HEK293 (cell line): ENCODE measurements at regions not wholly inside any gene's neighbourhood (a gene's known extent, or its start where the extent isn't known, plus 50 kb on each side); places are given as distances from the start of the nearest gene placed in this dataset.

ENCODE experiments used
- CTCF ChIA-PET: fragments of 350-600 bp; formaldehyde crosslinking; extraction: SDS; loops from one replicate; lab custom pipeline; 2021; ENCODE audit warnings: antibody characterized with exemption; lab: Yijun Ruan, JAX
- POLR2A ChIA-PET: fragments of 300-600 bp; formaldehyde crosslinking; extraction: SDS; loops from one replicate; lab custom pipeline; 2020; ENCODE audit warnings: antibody characterized with exemption, inconsistent platforms; lab: Yijun Ruan, JAX
- H3K27ac ChIP-seq: fragments of 200-500 bp; sonication (Bioruptor generic); 2 replicates; pipeline ENCODE4 v1.5.1; 2014; ENCODE audit warnings: low read depth, low read length, control low read depth, inconsistent platforms; ENCODE audit errors: extremely low read depth
- H3K36me3 ChIP-seq, 2 experiments: fragments of 200-500 bp in 1 of 2; sonication (Bioruptor generic) in 1 of 2; 1 replicate in 1 of 2; 2 replicates in 1 of 2; pipeline ENCODE4 v1.5.1; 2014 to 2017; ENCODE audit warnings: inconsistent platforms in 2 of 2, low read length in 2 of 2; ENCODE audit not compliant: control insufficient read depth in 2 of 2, insufficient read depth in 1 of 2
- H3K4me1 ChIP-seq: fragments of 200-500 bp; sonication (Bioruptor generic); 2 replicates; pipeline ENCODE4 v1.5.1; 2014; ENCODE audit warnings: mild to moderate bottlenecking, low read length, inconsistent platforms; ENCODE audit not compliant: control insufficient read depth, insufficient read depth
- H3K4me3 ChIP-seq: 2 replicates; pipeline ENCODE4 v1.5.1; 2011; ENCODE audit warnings: low read depth, mild to moderate bottlenecking, control low read depth, low read length, moderate library complexity
- H3K9me3 ChIP-seq: fragments of 200-500 bp; sonication (Bioruptor generic); 2 replicates; pipeline ENCODE4 v1.5.1; 2014; ENCODE audit warnings: low read depth, low read length, inconsistent platforms; ENCODE audit not compliant: control insufficient read depth, insufficient read depth
- EGR2 ChIP-seq: fragments of 450-650 bp; formaldehyde crosslinking; IDR thresholded peaks from 2 replicates; pipeline ENCODE4 v1.5.1; 2016; ENCODE audit warnings: low read depth, missing biosample characterization, missing genetic modification characterization
- KLF1 ChIP-seq: fragments of 450-650 bp; formaldehyde crosslinking; IDR thresholded peaks from 2 replicates; pipeline ENCODE4 v1.5.1; 2016; ENCODE audit warnings: missing biosample characterization, missing genetic modification characterization
- MYNN ChIP-seq: fragments of 450-650 bp; formaldehyde crosslinking; IDR thresholded peaks from 2 replicates; pipeline ENCODE4 v1.5.1; 2016; ENCODE audit warnings: missing biosample characterization, missing genetic modification characterization, borderline replicate concordance
- OSR2 ChIP-seq: fragments of 450-650 bp; formaldehyde crosslinking; IDR thresholded peaks from 2 replicates; pipeline ENCODE4 v1.5.1; 2016; ENCODE audit warnings: missing biosample characterization, missing genetic modification characterization
- SP2 ChIP-seq: fragments of 450-650 bp; formaldehyde crosslinking; IDR thresholded peaks from 2 replicates; pipeline ENCODE4 v1.5.1; 2016; ENCODE audit warnings: missing biosample characterization, missing genetic modification characterization
- ZFHX2 ChIP-seq: fragments of 450-650 bp; formaldehyde crosslinking; conservative IDR thresholded peaks from 2 replicates; pipeline ENCODE4 v1.5.1; 2016; ENCODE audit warnings: missing biosample characterization, missing genetic modification characterization
- ZNF175 ChIP-seq: fragments of 450-650 bp; formaldehyde crosslinking; IDR thresholded peaks from 2 replicates; pipeline ENCODE4 v1.5.1; 2016; ENCODE audit warnings: missing biosample characterization, missing genetic modification characterization
- ZNF184 ChIP-seq: fragments of 450-650 bp; IDR thresholded peaks from 2 replicates; pipeline ENCODE4 v1.5.1; 2018; ENCODE audit warnings: missing biosample characterization, mild to moderate bottlenecking, missing genetic modification characterization
- ZNF311 ChIP-seq: fragments of 450-650 bp; formaldehyde crosslinking; IDR thresholded peaks from 2 replicates; pipeline ENCODE4 v1.5.1; 2017; ENCODE audit warnings: missing biosample characterization, missing genetic modification characterization, borderline replicate concordance
- ZNF514 ChIP-seq: fragments of 450-650 bp; formaldehyde crosslinking; IDR thresholded peaks from 2 replicates; pipeline ENCODE4 v1.5.1; 2016; ENCODE audit warnings: missing biosample characterization, missing genetic modification characterization
- ZNF544 ChIP-seq: fragments of 450-650 bp; formaldehyde crosslinking; IDR thresholded peaks from 2 replicates; pipeline ENCODE4 v1.5.0; 2017; ENCODE audit warnings: missing biosample characterization, missing genetic modification characterization
- ZNF549 ChIP-seq: fragments of 450-650 bp; IDR thresholded peaks from 2 replicates; pipeline ENCODE4 v1.5.1; 2018; ENCODE audit warnings: missing biosample characterization, missing genetic modification characterization, mild to moderate bottlenecking, inconsistent platforms, moderate library complexity
- ZNF600 ChIP-seq: fragments of 450-650 bp; formaldehyde crosslinking; IDR thresholded peaks from 2 replicates; pipeline ENCODE4 v1.5.1; 2016; ENCODE audit warnings: missing biosample characterization, missing genetic modification characterization
- ZNF654 ChIP-seq: fragments of 450-650 bp; formaldehyde crosslinking; IDR thresholded peaks from 2 replicates; pipeline ENCODE4 v1.5.1; 2016; ENCODE audit warnings: low read depth, missing biosample characterization, missing genetic modification characterization
- ZNF670 ChIP-seq: fragments of 450-650 bp; formaldehyde crosslinking; IDR thresholded peaks from 2 replicates; pipeline ENCODE4 v1.5.1; 2016; ENCODE audit warnings: missing biosample characterization, missing genetic modification characterization, low read depth
- ZNF792 ChIP-seq: fragments of 450-650 bp; formaldehyde crosslinking; IDR thresholded peaks from 2 replicates; pipeline ENCODE4 v1.5.1; 2016; ENCODE audit warnings: missing biosample characterization, missing genetic modification characterization
- ZSCAN23 ChIP-seq: fragments of 450-650 bp; formaldehyde crosslinking; IDR thresholded peaks from 2 replicates; pipeline ENCODE4 v1.5.1; 2016; ENCODE audit warnings: missing biosample characterization, missing genetic modification characterization
- TF ChIP-seq, protein P1 (sequence below): fragments of 450-650 bp; formaldehyde crosslinking; IDR thresholded peaks from 2 replicates; pipeline ENCODE4 v1.5.1; 2016; ENCODE audit warnings: missing biosample characterization, missing genetic modification characterization
- TF ChIP-seq, protein P2 (sequence below): fragments of 450-650 bp; formaldehyde crosslinking; IDR thresholded peaks from 2 replicates; pipeline ENCODE4 v1.5.1; 2016; ENCODE audit warnings: missing biosample characterization, missing genetic modification characterization
- TF ChIP-seq, protein P3 (sequence below): fragments of 450-650 bp; formaldehyde crosslinking; IDR thresholded peaks from 2 replicates; pipeline ENCODE4 v1.5.1; 2016; ENCODE audit warnings: missing biosample characterization, missing genetic modification characterization
- TF ChIP-seq, protein P4 (sequence below): fragments of 450-650 bp; formaldehyde crosslinking; IDR thresholded peaks from 2 replicates; pipeline ENCODE4 v1.5.1; 2016; ENCODE audit warnings: missing biosample characterization, missing genetic modification characterization
- TF ChIP-seq, protein P5 (sequence below): fragments of 450-650 bp; formaldehyde crosslinking; IDR thresholded peaks from 2 replicates; pipeline ENCODE4 v1.5.1; 2017; ENCODE audit warnings: missing biosample characterization, missing genetic modification characterization

DNA sequence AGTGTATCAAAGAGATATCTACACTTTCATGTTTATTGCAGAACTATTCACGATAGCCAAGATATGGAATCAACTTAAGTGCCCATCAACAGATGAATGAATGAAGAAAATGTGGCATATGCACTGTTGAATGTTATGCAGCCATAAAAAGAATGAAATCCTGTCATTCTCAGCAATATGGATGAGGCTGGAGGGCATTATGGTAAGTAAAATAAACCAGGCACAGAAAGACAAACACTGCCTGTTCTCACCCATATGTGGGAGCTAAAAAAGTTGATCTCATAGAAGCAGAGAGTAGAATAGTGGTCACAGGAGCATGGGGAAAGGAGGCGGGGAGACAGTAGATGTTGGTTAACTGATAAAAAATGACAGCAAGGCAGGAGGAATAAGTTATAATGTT lies 561.8 kb downstream of the TOX3 start (continued):
- TF ChIP-seq, protein P1, sequence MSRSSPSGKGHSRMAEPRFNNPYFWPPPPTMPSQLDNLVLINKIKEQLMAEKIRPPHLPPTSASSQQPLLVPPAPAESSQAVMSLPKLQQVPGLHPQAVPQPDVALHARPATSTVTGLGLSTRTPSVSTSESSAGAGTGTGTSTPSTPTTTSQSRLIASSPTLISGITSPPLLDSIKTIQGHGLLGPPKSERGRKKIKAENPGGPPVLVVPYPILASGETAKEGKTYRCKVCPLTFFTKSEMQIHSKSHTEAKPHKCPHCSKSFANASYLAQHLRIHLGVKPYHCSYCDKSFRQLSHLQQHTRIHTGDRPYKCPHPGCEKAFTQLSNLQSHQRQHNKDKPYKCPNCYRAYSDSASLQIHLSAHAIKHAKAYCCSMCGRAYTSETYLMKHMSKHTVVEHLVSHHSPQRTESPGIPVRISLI (tag by site-specific recombination): no peak
- TF ChIP-seq ZNF544 (tag by site-specific recombination) (no peak), ZNF600 (tag by site-specific recombination) (no peak)

DNA sequence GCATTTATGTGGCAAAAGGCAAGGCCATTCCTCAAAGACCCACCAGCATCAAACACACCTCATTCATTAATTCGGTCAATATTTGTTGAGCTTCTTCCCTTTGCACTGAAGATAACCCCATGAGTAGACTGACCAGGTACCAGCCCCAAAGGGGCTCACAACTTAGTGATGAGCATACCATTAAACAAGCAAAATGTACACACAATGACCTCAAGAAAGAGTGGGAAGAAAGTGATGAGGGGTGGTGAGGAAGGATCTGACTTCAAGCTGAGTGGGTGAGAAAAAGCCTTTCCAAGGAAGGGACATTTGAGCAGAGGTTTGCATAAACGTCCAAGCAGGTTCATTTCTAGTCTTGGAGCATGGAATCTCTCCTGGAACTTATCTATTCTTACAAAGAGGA lies 562.5 kb downstream of the TOX3 start:
- H3K4me1 ChIP-seq: peaks cover 6% of the 10 kb centered on the region; the same call in 1 of the 2 replicates
- H3K9me3 ChIP-seq: no peaks in the 10 kb centered on the region
- H3K36me3 ChIP-seq: no peaks in the 10 kb centered on the region
- TF ChIP-seq EGR2 (tag by site-specific recombination): peak; percentile 64; the same call in 1 of the 2 replicates
- TF ChIP-seq ZFHX2 (tag by site-specific recombination): peak; percentile 57
- TF ChIP-seq MYNN: no peak
- POLR2A ChIA-PET: no interaction called here
- CTCF ChIA-PET: interaction anchor here (0.6 to 4.4 kb wide), 5 partner anchors 9 to 1178 kb away, joined by 3 to 41 read pairs (median 4); no protein-coding TSS in a partner anchor
- no peak overlapping the region for H3K4me3 ChIP-seq
- no peak overlapping the region for H3K27ac ChIP-seq

DNA sequence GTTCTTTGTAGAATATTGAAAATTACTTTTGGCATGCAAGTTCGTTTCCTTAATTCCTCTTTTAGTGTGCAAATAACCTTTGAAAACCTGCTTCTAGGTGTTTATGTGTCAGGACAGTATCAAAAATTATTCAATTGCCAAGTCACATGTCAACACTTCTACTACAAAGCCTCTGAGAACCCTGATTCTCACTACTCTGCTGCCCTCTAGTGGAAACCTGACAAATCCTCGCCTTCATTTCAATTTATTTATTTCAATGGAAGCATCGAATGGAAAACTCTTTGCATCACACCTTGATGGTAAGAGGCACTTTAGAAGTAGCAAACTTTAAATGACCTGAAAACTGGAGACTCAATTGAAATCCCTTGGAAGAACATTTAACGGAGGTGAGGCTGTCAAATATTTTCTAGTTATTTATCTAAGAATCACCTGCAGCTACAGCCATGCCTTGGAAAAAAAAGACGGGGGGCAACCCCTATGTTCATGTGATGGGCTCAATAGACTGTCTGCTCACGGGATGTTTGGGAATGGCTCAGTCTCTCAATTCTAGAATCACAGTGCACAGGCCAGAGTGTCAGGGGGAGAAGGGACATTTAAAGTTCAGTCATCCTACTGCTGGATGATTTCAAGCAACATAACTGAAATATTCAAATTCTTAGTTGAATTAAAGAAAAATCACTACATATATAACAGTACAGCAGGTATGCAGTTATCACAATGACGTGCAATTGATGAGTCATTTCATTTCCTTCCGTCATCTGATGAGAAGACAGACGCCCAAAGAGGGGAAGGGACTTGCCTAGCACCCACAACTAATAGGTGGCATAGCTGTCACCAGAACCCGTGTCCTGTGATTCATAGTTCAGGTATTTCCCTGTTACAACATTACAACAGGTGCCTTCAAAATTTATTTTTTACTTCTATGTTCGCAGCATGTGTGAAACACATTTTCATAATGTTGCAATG lies 563.9 kb downstream of the TOX3 start:
- ChIA-PET CTCF (interaction anchor here (0.5 to 4.4 kb wide), 14 partner anchors 9 to 612 kb away, joined by 3 to 41 read pairs (median 3); no protein-coding TSS in a partner anchor), POLR2A (no interaction called here)
- Histone ChIP-seq H3K36me3 (no peaks in the 10 kb centered on the region), H3K4me3 (no peak overlapping the region), H3K4me1 (peaks cover 6% of the 10 kb centered on the region; the same call in 1 of the 2 replicates), H3K27ac (no peak overlapping the region), H3K9me3 (no peaks in the 10 kb centered on the region)
- TF ChIP-seq, protein P2, sequence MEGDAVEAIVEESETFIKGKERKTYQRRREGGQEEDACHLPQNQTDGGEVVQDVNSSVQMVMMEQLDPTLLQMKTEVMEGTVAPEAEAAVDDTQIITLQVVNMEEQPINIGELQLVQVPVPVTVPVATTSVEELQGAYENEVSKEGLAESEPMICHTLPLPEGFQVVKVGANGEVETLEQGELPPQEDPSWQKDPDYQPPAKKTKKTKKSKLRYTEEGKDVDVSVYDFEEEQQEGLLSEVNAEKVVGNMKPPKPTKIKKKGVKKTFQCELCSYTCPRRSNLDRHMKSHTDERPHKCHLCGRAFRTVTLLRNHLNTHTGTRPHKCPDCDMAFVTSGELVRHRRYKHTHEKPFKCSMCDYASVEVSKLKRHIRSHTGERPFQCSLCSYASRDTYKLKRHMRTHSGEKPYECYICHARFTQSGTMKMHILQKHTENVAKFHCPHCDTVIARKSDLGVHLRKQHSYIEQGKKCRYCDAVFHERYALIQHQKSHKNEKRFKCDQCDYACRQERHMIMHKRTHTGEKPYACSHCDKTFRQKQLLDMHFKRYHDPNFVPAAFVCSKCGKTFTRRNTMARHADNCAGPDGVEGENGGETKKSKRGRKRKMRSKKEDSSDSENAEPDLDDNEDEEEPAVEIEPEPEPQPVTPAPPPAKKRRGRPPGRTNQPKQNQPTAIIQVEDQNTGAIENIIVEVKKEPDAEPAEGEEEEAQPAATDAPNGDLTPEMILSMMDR: peak; percentile 50; the same call in 1 of the 2 replicates
- peak; percentile 77 for TF ChIP-seq ZNF654 (tag by site-specific recombination)
- no peak for TF ChIP-seq ZNF670 (tag by site-specific recombination)
- TF ChIP-seq ZNF311 (tag by site-specific recombination): no peak

DNA sequence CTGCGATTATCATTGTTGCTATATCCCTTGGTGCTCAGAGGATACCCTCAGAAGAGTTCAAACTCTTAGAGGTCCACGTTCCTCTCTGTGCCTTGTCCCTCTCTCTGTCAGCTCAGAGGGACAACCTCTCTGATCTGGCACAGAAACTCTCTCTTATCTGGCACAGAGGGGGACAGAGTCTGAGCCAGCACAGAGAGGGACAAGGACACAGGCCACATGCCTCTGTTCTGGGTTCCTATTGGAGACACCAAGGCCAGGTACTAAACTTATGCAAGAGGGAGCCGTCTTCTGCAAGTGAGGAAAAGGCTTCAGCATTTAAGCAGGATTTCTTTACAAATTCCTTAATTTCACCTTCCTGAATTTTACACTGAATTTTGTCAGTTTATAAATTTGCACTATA lies 565.2 kb downstream of the TOX3 start:
- ChIA-PET CTCF (interaction anchor here (0.7 to 4.4 kb wide), 9 partner anchors 10 to 1223 kb away, joined by 3 to 41 read pairs (median 5); no protein-coding TSS in a partner anchor), POLR2A (no interaction called here)
- Histone ChIP-seq H3K27ac (no peak overlapping the region), H3K4me1 (peaks cover 6% of the 10 kb centered on the region; the same call in 1 of the 2 replicates), H3K4me3 (no peak overlapping the region), H3K9me3 (no peaks in the 10 kb centered on the region), H3K36me3 (no peaks in the 10 kb centered on the region)
- TF ChIP-seq ZNF792 (tag by site-specific recombination) (no peak), KLF1 (tag by site-specific recombination) (no peak), ZNF670 (tag by site-specific recombination) (no peak), ZNF184 (no peak), ZSCAN23 (no peak), ZNF600 (tag by site-specific recombination) (no peak), ZNF549 (tag by site-specific recombination) (no peak), SP2 (tag by site-specific recombination) (no peak), ZNF175 (no peak), OSR2 (tag by site-specific recombination) (no peak), ZNF514 (tag by site-specific recombination) (no peak)
- TF ChIP-seq, protein P3, sequence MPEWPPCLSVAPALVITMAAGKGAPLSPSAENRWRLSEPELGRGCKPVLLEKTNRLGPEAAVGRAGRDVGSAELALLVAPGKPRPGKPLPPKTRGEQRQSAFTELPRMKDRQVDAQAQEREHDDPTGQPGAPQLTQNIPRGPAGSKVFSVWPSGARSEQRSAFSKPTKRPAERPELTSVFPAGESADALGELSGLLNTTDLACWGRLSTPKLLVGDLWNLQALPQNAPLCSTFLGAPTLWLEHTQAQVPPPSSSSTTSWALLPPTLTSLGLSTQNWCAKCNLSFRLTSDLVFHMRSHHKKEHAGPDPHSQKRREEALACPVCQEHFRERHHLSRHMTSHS (tag by site-specific recombination): no peak
- TF ChIP-seq, protein P4, sequence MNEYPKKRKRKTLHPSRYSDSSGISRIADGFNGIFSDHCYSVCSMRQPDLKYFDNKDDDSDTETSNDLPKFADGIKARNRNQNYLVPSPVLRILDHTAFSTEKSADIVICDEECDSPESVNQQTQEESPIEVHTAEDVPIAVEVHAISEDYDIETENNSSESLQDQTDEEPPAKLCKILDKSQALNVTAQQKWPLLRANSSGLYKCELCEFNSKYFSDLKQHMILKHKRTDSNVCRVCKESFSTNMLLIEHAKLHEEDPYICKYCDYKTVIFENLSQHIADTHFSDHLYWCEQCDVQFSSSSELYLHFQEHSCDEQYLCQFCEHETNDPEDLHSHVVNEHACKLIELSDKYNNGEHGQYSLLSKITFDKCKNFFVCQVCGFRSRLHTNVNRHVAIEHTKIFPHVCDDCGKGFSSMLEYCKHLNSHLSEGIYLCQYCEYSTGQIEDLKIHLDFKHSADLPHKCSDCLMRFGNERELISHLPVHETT: no peak
- TF ChIP-seq, protein P5, sequence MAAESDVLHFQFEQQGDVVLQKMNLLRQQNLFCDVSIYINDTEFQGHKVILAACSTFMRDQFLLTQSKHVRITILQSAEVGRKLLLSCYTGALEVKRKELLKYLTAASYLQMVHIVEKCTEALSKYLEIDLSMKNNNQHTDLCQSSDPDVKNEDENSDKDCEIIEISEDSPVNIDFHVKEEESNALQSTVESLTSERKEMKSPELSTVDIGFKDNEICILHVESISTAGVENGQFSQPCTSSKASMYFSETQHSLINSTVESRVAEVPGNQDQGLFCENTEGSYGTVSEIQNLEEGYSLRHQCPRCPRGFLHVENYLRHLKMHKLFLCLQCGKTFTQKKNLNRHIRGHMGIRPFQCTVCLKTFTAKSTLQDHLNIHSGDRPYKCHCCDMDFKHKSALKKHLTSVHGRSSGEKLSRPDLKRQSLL (tag by site-specific recombination): no peak
